Erythroblast (primary cell): ENCODE measurements at regions not wholly inside any gene's neighbourhood (a gene's known extent, or its start where the extent isn't known, plus 50 kb on each side); places are given as distances from the start of the nearest gene placed in this dataset.

ENCODE experiments used
- GATA1 ChIP-seq: IDR thresholded peaks from 2 replicates; pipeline ENCODE4 v1.6.1; 2011; ENCODE audit warnings: low read depth, mild to moderate bottlenecking, control low read depth, low read length, moderate library complexity
- POLR2A ChIP-seq: IDR thresholded peaks from 2 replicates; pipeline ENCODE4 v1.6.1; 2011; ENCODE audit warnings: mild to moderate bottlenecking, low read length

DNA sequence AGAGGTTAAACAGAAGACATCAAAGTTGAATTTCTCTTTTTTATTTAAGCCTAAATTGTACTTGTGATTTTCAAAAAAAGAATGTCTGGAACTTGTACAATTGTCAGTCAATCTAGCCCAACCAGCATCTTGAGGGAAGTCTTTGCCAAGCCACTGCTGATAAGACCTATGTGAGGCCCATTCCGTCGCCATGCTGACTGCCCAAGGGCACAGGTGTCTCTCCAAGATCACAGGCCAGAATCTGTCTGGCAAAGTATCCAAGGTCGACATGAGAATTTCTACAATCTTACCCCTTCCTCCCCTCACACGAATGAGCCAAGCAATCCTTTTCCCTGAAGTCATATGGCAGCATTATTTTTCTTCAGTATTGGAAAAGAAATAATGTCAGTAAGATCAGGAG is 614.5 kb downstream of the CBLN4 start:
- TF ChIP-seq POLR2A (no peak), GATA1 (no peak)
